H1 (cell line): ENCODE measurements at regions not wholly inside any gene's neighbourhood (a gene's known extent, or its start where the extent isn't known, plus 50 kb on each side); places are given as distances from the start of the nearest gene placed in this dataset.
"Not testable (repeated sequence)": the region's sequence is repeated elsewhere in the genome, so short reads cannot be mapped to it uniquely, and the experiment has no call there.

Experiments
- POLR2A ChIP-seq, 2 experiments: IDR thresholded peaks; 1 replicate in 1 of 2; 2 replicates in 1 of 2; pipeline ENCODE4 v1.6.1; 2011; ENCODE audit warnings: low read depth in 2 of 2, low read length in 2 of 2, mild to moderate bottlenecking in 2 of 2; ENCODE audit errors: control extremely low read depth in 1 of 2
- YY1 ChIP-seq: IDR thresholded peaks from 2 replicates; pipeline ENCODE4 v1.6.1; 2011; ENCODE audit warnings: low read depth, mild to moderate bottlenecking, low read length
- TF ChIP-seq, protein P1 (sequence below), 3 experiments: IDR thresholded peaks; 1 replicate in 2 of 3; 2 replicates in 1 of 3; pipeline versions ENCODE4 v1.5.1 to v1.6.1; 2011; ENCODE audit warnings: low read length in 3 of 3, mild to moderate bottlenecking in 3 of 3, inconsistent platforms in 2 of 3, low read depth in 1 of 3, moderate library complexity in 1 of 3; ENCODE audit not compliant: insufficient read depth in 1 of 3; ENCODE audit errors: control extremely low read depth in 1 of 3
- TF ChIP-seq, protein P2 (sequence below): IDR thresholded peaks from 2 replicates; pipeline ENCODE4 v1.6.1; 2011; ENCODE audit warnings: low read length, improper control_type of control experiment

- not testable (repeated sequence) for TF ChIP-seq POLR2A (IDR thresholded peaks at IDR 0.05; ENCODE audit: control extremely low read depth in 1 of 2, low read depth in 2 of 2, low read length in 2 of 2); YY1
- TF ChIP-seq, protein P1, sequence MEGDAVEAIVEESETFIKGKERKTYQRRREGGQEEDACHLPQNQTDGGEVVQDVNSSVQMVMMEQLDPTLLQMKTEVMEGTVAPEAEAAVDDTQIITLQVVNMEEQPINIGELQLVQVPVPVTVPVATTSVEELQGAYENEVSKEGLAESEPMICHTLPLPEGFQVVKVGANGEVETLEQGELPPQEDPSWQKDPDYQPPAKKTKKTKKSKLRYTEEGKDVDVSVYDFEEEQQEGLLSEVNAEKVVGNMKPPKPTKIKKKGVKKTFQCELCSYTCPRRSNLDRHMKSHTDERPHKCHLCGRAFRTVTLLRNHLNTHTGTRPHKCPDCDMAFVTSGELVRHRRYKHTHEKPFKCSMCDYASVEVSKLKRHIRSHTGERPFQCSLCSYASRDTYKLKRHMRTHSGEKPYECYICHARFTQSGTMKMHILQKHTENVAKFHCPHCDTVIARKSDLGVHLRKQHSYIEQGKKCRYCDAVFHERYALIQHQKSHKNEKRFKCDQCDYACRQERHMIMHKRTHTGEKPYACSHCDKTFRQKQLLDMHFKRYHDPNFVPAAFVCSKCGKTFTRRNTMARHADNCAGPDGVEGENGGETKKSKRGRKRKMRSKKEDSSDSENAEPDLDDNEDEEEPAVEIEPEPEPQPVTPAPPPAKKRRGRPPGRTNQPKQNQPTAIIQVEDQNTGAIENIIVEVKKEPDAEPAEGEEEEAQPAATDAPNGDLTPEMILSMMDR (IDR thresholded peaks at IDR 0.05; ENCODE audit: control extremely low read depth in 1 of 3, insufficient read depth in 1 of 3, low read depth in 1 of 3, low read length in 3 of 3), result not testable (repeated sequence)
- TF ChIP-seq, protein P2, sequence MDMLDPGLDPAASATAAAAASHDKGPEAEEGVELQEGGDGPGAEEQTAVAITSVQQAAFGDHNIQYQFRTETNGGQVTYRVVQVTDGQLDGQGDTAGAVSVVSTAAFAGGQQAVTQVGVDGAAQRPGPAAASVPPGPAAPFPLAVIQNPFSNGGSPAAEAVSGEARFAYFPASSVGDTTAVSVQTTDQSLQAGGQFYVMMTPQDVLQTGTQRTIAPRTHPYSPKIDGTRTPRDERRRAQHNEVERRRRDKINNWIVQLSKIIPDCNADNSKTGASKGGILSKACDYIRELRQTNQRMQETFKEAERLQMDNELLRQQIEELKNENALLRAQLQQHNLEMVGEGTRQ, result not testable (repeated sequence)
These were observed 253.3 kb downstream of the YTHDC2 start for GRCh38 chr5:113766827-113767226.
